ENCODE measurements at regions not wholly inside any gene's neighbourhood (a gene's known extent, or its start where the extent isn't known, plus 50 kb on each side); places are given as distances from the start of the nearest gene placed in this dataset.
A peak's percentile ranks its signal among the peaks of the same experiment; 100 is the strongest.

GRCh38 chr12:91922139-91922538, 223.5 kb downstream of the BTG1 start:
- DNase-seq (ENCODE audit: low read depth): no peak

GRCh38 chr12:91921555-91921954, 224.1 kb downstream of the BTG1 start:
- DNase-seq (ENCODE audit: low read depth): no peak

- DNase-seq (ENCODE audit: low read depth): no peak
Measured at GRCh38 chr12:91920741-91921140, 224.9 kb downstream of the BTG1 start.

- DNase-seq (ENCODE audit: low read depth): peak; percentile 11
Measured at GRCh38 chr12:91920276-91920675, 225.4 kb downstream of the BTG1 start.

GRCh38 chr12:91918431-91918830, 227.2 kb downstream of the BTG1 start:
- DNase-seq (ENCODE audit: low read depth): no peak

- DNase-seq (ENCODE audit: low read depth): no peak
Measured at GRCh38 chr12:91914701-91915100, 230.9 kb downstream of the BTG1 start.

GRCh38 chr12:91913651-91914050, 232.0 kb downstream of the BTG1 start:
- no peak for DNase-seq (ENCODE audit: low read depth)

- DNase-seq (ENCODE audit: low read depth): no peak
Measured at GRCh38 chr12:91913124-91913523, 232.5 kb downstream of the BTG1 start.

GRCh38 chr12:91912178-91912577, 233.5 kb downstream of the BTG1 start:
- no peak for DNase-seq (ENCODE audit: low read depth)

GRCh38 chr12:91910871-91911388, 234.7 kb downstream of the BTG1 start:
- DNase-seq (ENCODE audit: low read depth): no peak

- no peak for DNase-seq (ENCODE audit: low read depth)
Measured at GRCh38 chr12:91902860-91903683, 242.6 kb downstream of the BTG1 start.

GRCh38 chr12:91901381-91902074, 244.1 kb downstream of the BTG1 start:
- no peak for DNase-seq (ENCODE audit: low read depth)

GRCh38 chr12:91900971-91901370, 244.7 kb downstream of the BTG1 start:
- no peak for DNase-seq (ENCODE audit: low read depth)

- DNase-seq (ENCODE audit: low read depth): no peak
Measured at GRCh38 chr12:91899056-91899455, 246.6 kb downstream of the BTG1 start.

GRCh38 chr12:91897025-91897515, 248.6 kb downstream of the BTG1 start:
- no peak for DNase-seq (ENCODE audit: low read depth)

GRCh38 chr12:91896286-91897024, 249.2 kb downstream of the BTG1 start:
- DNase-seq (ENCODE audit: low read depth): no peak

- no peak for DNase-seq (ENCODE audit: low read depth)
Measured at GRCh38 chr12:91894911-91895310, 250.7 kb downstream of the BTG1 start.

- DNase-seq (ENCODE audit: low read depth): no peak
Measured at GRCh38 chr12:91893476-91893875, 252.2 kb downstream of the BTG1 start.

- DNase-seq (ENCODE audit: low read depth): no peak
Measured at GRCh38 chr12:91892081-91892855, 253.4 kb downstream of the BTG1 start.

- no peak for DNase-seq (ENCODE audit: low read depth)
Measured at GRCh38 chr12:91890742-91891141, 254.9 kb downstream of the BTG1 start.

GRCh38 chr12:91889910-91890309, 255.7 kb downstream of the BTG1 start:
- DNase-seq (ENCODE audit: low read depth): no peak

Data from Daoy (cell line).